ENCODE measurements at regions not wholly inside any gene's neighbourhood (a gene's known extent, or its start where the extent isn't known, plus 50 kb on each side); places are given as distances from the start of the nearest gene placed in this dataset.

- TF ChIP-seq CHD7 (IDR thresholded peaks at IDR 0.05; ENCODE audit: insufficient replicate concordance, low read length) (no peak), E2F6 (IDR thresholded peaks at IDR 0.05) (no peak), RXRA (IDR thresholded peaks at IDR 0.05; ENCODE audit: insufficient read depth, low read depth, low read length) (no peak)
Observed at GRCh38 chr5:169356181-169356580, 55.2 kb upstream of the SLIT3 start (continued).

Measured in H1 (cell line).